ENCODE measurements at regions not wholly inside any gene's neighbourhood (a gene's known extent, or its start where the extent isn't known, plus 50 kb on each side); places are given as distances from the start of the nearest gene placed in this dataset.

DNA sequence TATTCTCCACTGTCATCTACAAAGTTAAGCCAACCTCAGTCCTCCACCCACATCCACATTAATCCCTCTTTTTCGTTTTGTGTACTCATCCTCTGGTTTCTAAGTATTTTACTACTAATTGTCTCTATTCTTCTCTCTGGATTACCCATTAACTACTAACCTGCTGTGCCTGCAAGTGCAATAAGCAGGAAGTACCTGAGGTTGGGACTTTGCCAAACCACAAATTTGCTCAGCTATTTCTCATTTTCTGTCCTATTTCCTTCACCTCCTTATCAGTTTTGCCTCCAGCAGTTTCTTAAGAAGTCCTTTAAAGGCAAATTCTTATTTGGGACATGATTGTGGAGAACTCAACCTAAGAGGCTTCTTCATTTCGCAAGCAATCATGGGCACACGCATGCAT, 1708.9 kb downstream of the SLITRK5 start:
- Mint-ChIP-seq H3K9me3 (peaks cover 11% of the 10 kb centered on the region), H3K27me3 (ENCODE audit: insufficient read depth, low read depth) (no peaks in the 10 kb centered on the region), H3K27ac (no peak overlapping the region), H3K4me1 (peaks cover 4% of the 10 kb centered on the region), H3K36me3 (peaks cover 1% of the 10 kb centered on the region), H3K4me3 (no peak overlapping the region)
- H3K4me2 ChIP-seq: no peak overlapping the region
- no peaks in the 10 kb centered on the region for H3K36me3 ChIP-seq
- no peaks in the 10 kb centered on the region for H3F3A ChIP-seq (ENCODE audit: low read depth)
- no peaks in the 10 kb centered on the region for H3K9me3 ChIP-seq (ENCODE audit: low read depth)
- no peak overlapping the region for H3K9ac ChIP-seq
- no peak overlapping the region for H3K27ac ChIP-seq
- H3K27me3 ChIP-seq: no peaks in the 10 kb centered on the region
- no peaks in the 10 kb centered on the region for H4K20me1 ChIP-seq (ENCODE audit: low read depth)
- no peak overlapping the region for H2AFZ ChIP-seq (replicated peaks)
- TF ChIP-seq, protein P1, sequence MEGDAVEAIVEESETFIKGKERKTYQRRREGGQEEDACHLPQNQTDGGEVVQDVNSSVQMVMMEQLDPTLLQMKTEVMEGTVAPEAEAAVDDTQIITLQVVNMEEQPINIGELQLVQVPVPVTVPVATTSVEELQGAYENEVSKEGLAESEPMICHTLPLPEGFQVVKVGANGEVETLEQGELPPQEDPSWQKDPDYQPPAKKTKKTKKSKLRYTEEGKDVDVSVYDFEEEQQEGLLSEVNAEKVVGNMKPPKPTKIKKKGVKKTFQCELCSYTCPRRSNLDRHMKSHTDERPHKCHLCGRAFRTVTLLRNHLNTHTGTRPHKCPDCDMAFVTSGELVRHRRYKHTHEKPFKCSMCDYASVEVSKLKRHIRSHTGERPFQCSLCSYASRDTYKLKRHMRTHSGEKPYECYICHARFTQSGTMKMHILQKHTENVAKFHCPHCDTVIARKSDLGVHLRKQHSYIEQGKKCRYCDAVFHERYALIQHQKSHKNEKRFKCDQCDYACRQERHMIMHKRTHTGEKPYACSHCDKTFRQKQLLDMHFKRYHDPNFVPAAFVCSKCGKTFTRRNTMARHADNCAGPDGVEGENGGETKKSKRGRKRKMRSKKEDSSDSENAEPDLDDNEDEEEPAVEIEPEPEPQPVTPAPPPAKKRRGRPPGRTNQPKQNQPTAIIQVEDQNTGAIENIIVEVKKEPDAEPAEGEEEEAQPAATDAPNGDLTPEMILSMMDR (IDR thresholded peaks at IDR 0.05): no peak
- no peak for TF ChIP-seq EZH2phosphoT487 (IDR thresholded peaks at IDR 0.05)
- no peak for TF ChIP-seq EZH2 (IDR thresholded peaks at IDR 0.05)
- no peak for DNase-seq (ENCODE audit: low spot score)
- H3K79me2 ChIP-seq (ENCODE audit: low read depth): no peaks in the 10 kb centered on the region
- H3K4me3 ChIP-seq: no peak overlapping the region
- H3K4me1 ChIP-seq: no peaks in the 10 kb centered on the region

- Histone ChIP-seq H3K9ac (no peak overlapping the region), H3K4me1 (no peaks in the 10 kb centered on the region), H3K27ac (no peak overlapping the region), H3K9me3 (ENCODE audit: low read depth) (no peaks in the 10 kb centered on the region), H3K4me3 (no peak overlapping the region), H3K79me2 (ENCODE audit: low read depth) (no peaks in the 10 kb centered on the region), H3K36me3 (no peaks in the 10 kb centered on the region), H3F3A (ENCODE audit: low read depth) (no peaks in the 10 kb centered on the region), H4K20me1 (ENCODE audit: low read depth) (no peaks in the 10 kb centered on the region), H3K27me3 (no peaks in the 10 kb centered on the region), H3K4me2 (no peak overlapping the region), H2AFZ (replicated peaks) (no peak overlapping the region)
- DNase-seq (ENCODE audit: low spot score): no peak
- H3K27ac Mint-ChIP-seq: no peak overlapping the region
- peaks cover 5% of the 10 kb centered on the region for H3K36me3 Mint-ChIP-seq
- no peak overlapping the region for H3K4me3 Mint-ChIP-seq
- TF ChIP-seq EZH2 (IDR thresholded peaks at IDR 0.05) (no peak), EZH2phosphoT487 (IDR thresholded peaks at IDR 0.05) (no peak)
- TF ChIP-seq, protein P1 (IDR thresholded peaks at IDR 0.05): no peak
- H3K4me1 Mint-ChIP-seq: peaks cover 4% of the 10 kb centered on the region
- H3K9me3 Mint-ChIP-seq: peaks cover 20% of the 10 kb centered on the region
- peaks cover 2% of the 10 kb centered on the region for H3K27me3 Mint-ChIP-seq (ENCODE audit: insufficient read depth, low read depth)
Measured at GRCh38 chr13:89382981-89383380, 1711.8 kb downstream of the SLITRK5 start.

DNA sequence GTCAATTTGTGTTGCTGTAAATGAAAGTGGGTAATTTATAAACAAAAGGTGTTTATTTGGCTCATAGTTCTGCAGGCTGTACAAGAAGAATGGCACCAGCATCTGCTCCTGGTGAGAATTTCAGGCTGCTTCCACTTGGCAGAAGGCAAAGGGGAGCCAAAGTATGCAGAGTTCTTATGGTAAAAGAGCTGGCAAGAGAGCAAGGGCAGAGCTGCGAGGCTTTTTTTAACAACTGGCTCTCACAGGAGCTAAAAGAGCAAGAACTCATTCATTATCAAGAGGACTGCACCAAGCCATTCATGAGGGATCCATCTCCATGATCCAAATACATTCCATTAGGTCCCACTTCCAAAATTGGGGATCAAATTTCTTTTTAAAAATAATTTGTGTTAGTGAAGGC, 1712.7 kb downstream of the SLITRK5 start:
- Mint-ChIP-seq H3K27ac (no peak overlapping the region), H3K4me3 (no peak overlapping the region), H3K27me3 (ENCODE audit: insufficient read depth, low read depth) (peaks cover 2% of the 10 kb centered on the region), H3K9me3 (peaks cover 20% of the 10 kb centered on the region), H3K4me1 (peaks cover 1% of the 10 kb centered on the region), H3K36me3 (peaks cover 5% of the 10 kb centered on the region)
- Histone ChIP-seq H3K9ac (no peak overlapping the region), H3K36me3 (no peaks in the 10 kb centered on the region), H3K4me3 (no peak overlapping the region), H3K4me1 (no peaks in the 10 kb centered on the region), H3K9me3 (ENCODE audit: low read depth) (no peaks in the 10 kb centered on the region), H4K20me1 (ENCODE audit: low read depth) (no peaks in the 10 kb centered on the region), H2AFZ (replicated peaks) (no peak overlapping the region), H3K4me2 (no peak overlapping the region), H3K79me2 (ENCODE audit: low read depth) (no peaks in the 10 kb centered on the region), H3K27me3 (no peaks in the 10 kb centered on the region), H3F3A (ENCODE audit: low read depth) (no peaks in the 10 kb centered on the region), H3K27ac (no peak overlapping the region)
- no peak for DNase-seq (ENCODE audit: low spot score)
- TF ChIP-seq EZH2 (IDR thresholded peaks at IDR 0.05): no peak
- TF ChIP-seq EZH2phosphoT487 (IDR thresholded peaks at IDR 0.05): no peak
- TF ChIP-seq, protein P1 (IDR thresholded peaks at IDR 0.05): no peak

Measured in neural progenitor cell (in vitro differentiated cells).